ENCODE measurements at regions not wholly inside any gene's neighbourhood (a gene's known extent, or its start where the extent isn't known, plus 50 kb on each side); places are given as distances from the start of the nearest gene placed in this dataset.

- Histone ChIP-seq H3K4me3 (no peak overlapping the region), H3K36me3 (no peaks in the 10 kb centered on the region), H3K9me3 (peaks cover 0 to 9% (median 8%) of the 10 kb centered on the region in 3 donors), H3K27me3 (no peaks in the 10 kb centered on the region), H3K4me1 (peaks cover 0 to 11% (median 1%) of the 10 kb centered on the region in 4 donors), H3K27ac (no peak overlapping the region)
- DNase-seq: no peak
- intact Hi-C loops (cut with DNase I; ENCODE audit: low total_unique reads): no loop called here
- TF ChIP-seq CTCF (IDR thresholded peaks at IDR 0.05): no peak
Observed at GRCh38 chr17:70912716-70913485, 743.6 kb downstream of the KCNJ2 start.

GRCh38 chr17:70916469-70916868 is 747.1 kb downstream of the KCNJ2 start:
- intact Hi-C loops (cut with DNase I; ENCODE audit: low total_unique reads): no loop called here
- no peak for DNase-seq
- H3K36me3 ChIP-seq: no peaks in the 10 kb centered on the region
- no peak overlapping the region for H3K27ac ChIP-seq
- H3K9me3 ChIP-seq: peaks cover 0 to 14% (median 9%) of the 10 kb centered on the region in 3 donors
- H3K27me3 ChIP-seq: no peaks in the 10 kb centered on the region
- TF ChIP-seq CTCF (IDR thresholded peaks at IDR 0.05): no peak
- no peak overlapping the region for H3K4me3 ChIP-seq
- peaks cover 0 to 11% (median 1%) of the 10 kb centered on the region in 4 donors for H3K4me1 ChIP-seq

- Histone ChIP-seq H3K27ac (no peak overlapping the region), H3K4me1 (no peaks in the 10 kb centered on the region), H3K4me3 (no peak overlapping the region), H3K36me3 (no peaks in the 10 kb centered on the region), H3K27me3 (no peaks in the 10 kb centered on the region), H3K9me3 (peaks cover 0 to 14% (median 9%) of the 10 kb centered on the region in 3 donors)
- no peak for TF ChIP-seq CTCF (IDR thresholded peaks at IDR 0.05)
- intact Hi-C loops (cut with DNase I; ENCODE audit: low total_unique reads): no loop called here
- DNase-seq: no peak
Observed at GRCh38 chr17:70919241-70919640, 749.9 kb downstream of the KCNJ2 start.

GRCh38 chr17:70920416-70920815 is 751.1 kb downstream of the KCNJ2 start:
- H3K27me3 ChIP-seq: no peaks in the 10 kb centered on the region
- H3K4me3 ChIP-seq: no peak overlapping the region
- intact Hi-C loops (cut with DNase I; ENCODE audit: low total_unique reads): no loop called here
- DNase-seq: no peak
- no peaks in the 10 kb centered on the region for H3K36me3 ChIP-seq
- peaks cover 0 to 14% (median 9%) of the 10 kb centered on the region in 3 donors for H3K9me3 ChIP-seq
- no peaks in the 10 kb centered on the region for H3K4me1 ChIP-seq
- TF ChIP-seq CTCF (IDR thresholded peaks at IDR 0.05): no peak
- no peak overlapping the region for H3K27ac ChIP-seq

GRCh38 chr17:70922268-70922667 is 752.9 kb downstream of the KCNJ2 start:
- no peak for DNase-seq
- no peaks in the 10 kb centered on the region for H3K36me3 ChIP-seq
- intact Hi-C loops (cut with DNase I; ENCODE audit: low total_unique reads): no loop called here
- H3K27ac ChIP-seq: no peak overlapping the region
- H3K4me3 ChIP-seq: no peak overlapping the region
- no peaks in the 10 kb centered on the region for H3K27me3 ChIP-seq
- TF ChIP-seq CTCF (IDR thresholded peaks at IDR 0.05): no peak
- H3K9me3 ChIP-seq: peaks cover 0 to 9% (median 5%) of the 10 kb centered on the region in 3 donors
- H3K4me1 ChIP-seq: no peaks in the 10 kb centered on the region

All from tibial artery (tissue), 4 donors.